Activated naive CD4-positive, alpha-beta T cell (primary cell): ENCODE measurements at regions not wholly inside any gene's neighbourhood (a gene's known extent, or its start where the extent isn't known, plus 50 kb on each side); places are given as distances from the start of the nearest gene placed in this dataset.

ENCODE experiments used
- DNase-seq, 4 experiments: peaks; one replicate each; lab custom pipeline; 2025; lab: John Stamatoyannopoulos, UW

- DNase-seq: no peak
Observed at GRCh38 chr22:48836673-48837340, 990.9 kb downstream of the BRD1 start.

- no peak for DNase-seq
Observed at GRCh38 chr22:48835857-48836672, 991.6 kb downstream of the BRD1 start.

- no peak for DNase-seq
Observed at GRCh38 chr22:48835364-48835763, 992.3 kb downstream of the BRD1 start.

- no peak for DNase-seq
Observed at GRCh38 chr22:48834404-48834803, 993.3 kb downstream of the BRD1 start.

GRCh38 chr22:48832592-48832991 is 995.1 kb downstream of the BRD1 start:
- no peak for DNase-seq

- DNase-seq: no peak
Observed at GRCh38 chr22:48829908-48830307, 997.8 kb downstream of the BRD1 start.

- DNase-seq: no peak
Observed at GRCh38 chr22:48828688-48829087, 999.0 kb downstream of the BRD1 start.

GRCh38 chr22:48827904-48828555 is 999.6 kb downstream of the BRD1 start:
- DNase-seq: no peak

GRCh38 chr22:48827268-48827846 is 1000.3 kb downstream of the BRD1 start:
- DNase-seq: no peak

GRCh38 chr22:48826546-48826945 is 1001.1 kb downstream of the BRD1 start:
- no peak for DNase-seq

- no peak for DNase-seq
Observed at GRCh38 chr22:48825802-48826520, 1001.7 kb downstream of the BRD1 start.

GRCh38 chr22:48824712-48825651 is 1002.7 kb downstream of the BRD1 start:
- DNase-seq: no peak

GRCh38 chr22:48823941-48824340 is 1003.7 kb downstream of the BRD1 start:
- no peak for DNase-seq

GRCh38 chr22:48822278-48823233 is 1005.1 kb downstream of the BRD1 start:
- DNase-seq: no peak

- no peak for DNase-seq
Observed at GRCh38 chr22:48821727-48822126, 1005.9 kb downstream of the BRD1 start.

GRCh38 chr22:48821346-48821690 is 1006.4 kb downstream of the BRD1 start:
- DNase-seq: no peak

- DNase-seq: no peak
Observed at GRCh38 chr22:48820481-48821345, 1007.0 kb downstream of the BRD1 start.

- DNase-seq: no peak
Observed at GRCh38 chr22:48819961-48820360, 1007.7 kb downstream of the BRD1 start.

GRCh38 chr22:48819232-48819631 is 1008.4 kb downstream of the BRD1 start:
- DNase-seq: no peak
